Stimulated activated effector memory CD8-positive, alpha-beta T cell treated with anti-CD3 and anti-CD28 coated beads, Interleukin-12 subunit alpha, Interleukin-12 subunit beta, amount 100 ng/mL, for 72 hours (primary cell): ENCODE measurements at regions not wholly inside any gene's neighbourhood (a gene's known extent, or its start where the extent isn't known, plus 50 kb on each side); places are given as distances from the start of the nearest gene placed in this dataset.

Experiments used
- ATAC-seq: fragments of 150-1000 bp; cut with Tn5 transposase; 2 replicates; pipeline ENCODE4 v1.10.0; 2021
- DNase-seq, 2 donors: peaks; one replicate each; pipeline ENCODE4 v3.0.0; 2021 to 2022; ENCODE audit warnings: low spot score in 2 of 2
- H3K27ac Mint-ChIP-seq: one replicate; pipeline ENCODE4 v1.8.0; 2022; ENCODE audit warnings: mild to moderate bottlenecking, mixed read lengths
- H3K36me3 Mint-ChIP-seq: one replicate; pipeline ENCODE4 v1.8.0; 2022; ENCODE audit warnings: mild to moderate bottlenecking, mixed read lengths
- H3K4me1 Mint-ChIP-seq: one replicate; pipeline ENCODE4 v1.8.0; 2022; ENCODE audit warnings: mixed read lengths
- H3K4me3 Mint-ChIP-seq: one replicate; pipeline ENCODE4 v1.8.0; 2022; ENCODE audit warnings: mild to moderate bottlenecking, mixed read lengths
- H3K9me3 Mint-ChIP-seq: one replicate; pipeline ENCODE4 v1.8.0; 2022; ENCODE audit warnings: mixed read lengths

GRCh38 chr5:155903791-155904190 lies 423.2 kb upstream of the SGCD start:
- peaks cover 3% of the 10 kb centered on the region for H3K4me1 Mint-ChIP-seq
- no peak overlapping the region for H3K27ac Mint-ChIP-seq
- no peak for ATAC-seq
- H3K9me3 Mint-ChIP-seq: no peaks in the 10 kb centered on the region
- no peak for DNase-seq
- H3K4me3 Mint-ChIP-seq: no peak overlapping the region
- H3K36me3 Mint-ChIP-seq: no peaks in the 10 kb centered on the region

DNA sequence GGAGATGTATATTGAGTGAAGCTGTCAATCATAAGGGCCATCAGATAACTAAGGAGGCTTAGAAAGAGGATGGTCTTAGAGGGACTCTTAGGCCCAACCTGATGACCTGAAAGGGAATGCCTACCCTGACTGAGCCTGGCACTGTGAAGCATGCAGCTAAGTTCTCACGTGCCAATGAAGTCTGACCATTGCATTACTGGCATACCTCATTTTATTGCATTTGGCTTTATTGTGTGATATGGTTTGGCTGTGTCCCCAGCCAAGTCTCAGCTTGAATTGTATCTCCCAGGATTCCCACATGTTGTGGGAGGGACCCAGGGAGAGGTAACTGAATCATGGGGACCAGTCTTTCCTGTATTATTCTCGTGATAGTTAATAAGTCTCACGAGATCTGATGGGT lies 421.6 kb upstream of the SGCD start:
- Mint-ChIP-seq H3K27ac (no peak overlapping the region), H3K4me3 (no peak overlapping the region), H3K36me3 (no peaks in the 10 kb centered on the region), H3K9me3 (no peaks in the 10 kb centered on the region), H3K4me1 (no peaks in the 10 kb centered on the region)
- ATAC-seq (no peak), DNase-seq (no peak)

- H3K4me3 Mint-ChIP-seq: no peak overlapping the region
- ATAC-seq: no peak
- H3K9me3 Mint-ChIP-seq: no peaks in the 10 kb centered on the region
- H3K36me3 Mint-ChIP-seq: no peaks in the 10 kb centered on the region
- H3K4me1 Mint-ChIP-seq: no peaks in the 10 kb centered on the region
- no peak overlapping the region for H3K27ac Mint-ChIP-seq
- DNase-seq: no peak
Observed at GRCh38 chr5:155906046-155906445, 420.9 kb upstream of the SGCD start.

- ATAC-seq: no peak
- Mint-ChIP-seq H3K36me3 (no peaks in the 10 kb centered on the region), H3K4me1 (no peaks in the 10 kb centered on the region), H3K9me3 (no peaks in the 10 kb centered on the region), H3K27ac (no peak overlapping the region), H3K4me3 (no peak overlapping the region)
- no peak for DNase-seq
Observed at GRCh38 chr5:155908543-155908942, 418.4 kb upstream of the SGCD start.

GRCh38 chr5:155912291-155912690 lies 414.7 kb upstream of the SGCD start:
- Mint-ChIP-seq H3K4me1 (no peaks in the 10 kb centered on the region), H3K27ac (no peak overlapping the region), H3K36me3 (no peaks in the 10 kb centered on the region), H3K4me3 (no peak overlapping the region), H3K9me3 (no peaks in the 10 kb centered on the region)
- ATAC-seq (no peak), DNase-seq (no peak)

- H3K36me3 Mint-ChIP-seq: no peaks in the 10 kb centered on the region
- H3K4me3 Mint-ChIP-seq: no peak overlapping the region
- H3K9me3 Mint-ChIP-seq: no peaks in the 10 kb centered on the region
- H3K27ac Mint-ChIP-seq: no peak overlapping the region
- DNase-seq: no peak
- ATAC-seq: no peak
- H3K4me1 Mint-ChIP-seq: no peaks in the 10 kb centered on the region
Observed at GRCh38 chr5:155914766-155915165, 412.2 kb upstream of the SGCD start.

- DNase-seq: no peak
- Mint-ChIP-seq H3K4me3 (no peak overlapping the region), H3K36me3 (no peaks in the 10 kb centered on the region), H3K4me1 (no peaks in the 10 kb centered on the region), H3K27ac (no peak overlapping the region), H3K9me3 (no peaks in the 10 kb centered on the region)
- ATAC-seq: no peak
Observed at GRCh38 chr5:155915601-155916000, 411.4 kb upstream of the SGCD start.

DNA sequence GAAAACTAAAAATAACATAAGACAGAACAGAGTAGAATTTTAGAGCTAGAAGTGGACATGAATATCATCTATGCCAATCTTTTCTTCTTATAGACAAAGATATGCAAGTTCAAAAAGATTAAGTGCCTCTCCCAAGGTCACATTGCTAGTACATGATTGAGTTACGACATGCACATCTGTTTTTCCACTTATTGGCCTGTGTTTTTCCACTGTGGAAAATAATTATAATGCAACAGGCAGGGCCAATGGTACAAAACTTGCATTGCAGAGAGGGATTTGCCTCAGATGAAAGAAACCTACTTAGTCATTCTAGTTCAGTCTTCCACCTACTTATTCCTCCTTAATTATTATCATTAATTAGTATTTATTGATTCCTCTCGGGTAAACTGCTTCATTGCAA lies 407.8 kb upstream of the SGCD start:
- H3K4me1 Mint-ChIP-seq: no peaks in the 10 kb centered on the region
- ATAC-seq (no peak), DNase-seq (no peak)
- H3K4me3 Mint-ChIP-seq: no peak overlapping the region
- H3K36me3 Mint-ChIP-seq: no peaks in the 10 kb centered on the region
- H3K9me3 Mint-ChIP-seq: no peaks in the 10 kb centered on the region
- H3K27ac Mint-ChIP-seq: no peak overlapping the region

GRCh38 chr5:155919725-155920124 lies 407.2 kb upstream of the SGCD start:
- no peaks in the 10 kb centered on the region for H3K9me3 Mint-ChIP-seq

GRCh38 chr5:155921621-155922020 lies 405.3 kb upstream of the SGCD start:
- no peak for DNase-seq
- no peak for ATAC-seq
- Mint-ChIP-seq H3K9me3 (no peaks in the 10 kb centered on the region), H3K36me3 (no peaks in the 10 kb centered on the region), H3K27ac (no peak overlapping the region), H3K4me3 (no peak overlapping the region), H3K4me1 (no peaks in the 10 kb centered on the region)

More at GRCh38 chr5:155919725-155920124, 407.2 kb upstream of the SGCD start:
- Mint-ChIP-seq H3K27ac (no peak overlapping the region), H3K36me3 (no peaks in the 10 kb centered on the region), H3K4me3 (no peak overlapping the region), H3K4me1 (no peaks in the 10 kb centered on the region)
- no peak for ATAC-seq
- no peak for DNase-seq

- H3K27ac Mint-ChIP-seq: no peak overlapping the region
- no peak for ATAC-seq
Observed at GRCh38 chr5:155923784-155924183, 403.2 kb upstream of the SGCD start.

DNA sequence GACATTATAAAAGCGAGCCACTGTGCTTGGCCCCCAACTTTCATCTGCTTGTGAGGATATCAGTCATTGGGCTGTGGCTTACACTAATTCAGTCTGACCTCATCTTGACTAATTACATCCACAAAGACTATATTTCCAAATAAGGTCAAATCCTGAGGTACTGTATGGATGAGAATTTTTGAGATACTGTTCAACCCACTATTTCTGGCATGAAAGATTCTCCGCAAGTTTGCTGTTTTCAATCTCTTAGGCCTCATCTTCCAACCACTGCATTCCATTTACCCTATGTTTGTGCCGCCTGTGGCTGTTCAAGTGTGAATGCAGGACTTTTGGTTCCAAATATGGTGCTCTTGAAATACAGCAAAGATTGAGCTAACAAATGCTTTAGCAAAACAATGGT lies 400.9 kb upstream of the SGCD start:
- no peak for ATAC-seq

More at GRCh38 chr5:155923784-155924183, 403.2 kb upstream of the SGCD start:
- Mint-ChIP-seq H3K36me3 (no peaks in the 10 kb centered on the region), H3K4me3 (no peak overlapping the region), H3K9me3 (no peaks in the 10 kb centered on the region), H3K4me1 (no peaks in the 10 kb centered on the region)
- no peak for DNase-seq

DNA sequence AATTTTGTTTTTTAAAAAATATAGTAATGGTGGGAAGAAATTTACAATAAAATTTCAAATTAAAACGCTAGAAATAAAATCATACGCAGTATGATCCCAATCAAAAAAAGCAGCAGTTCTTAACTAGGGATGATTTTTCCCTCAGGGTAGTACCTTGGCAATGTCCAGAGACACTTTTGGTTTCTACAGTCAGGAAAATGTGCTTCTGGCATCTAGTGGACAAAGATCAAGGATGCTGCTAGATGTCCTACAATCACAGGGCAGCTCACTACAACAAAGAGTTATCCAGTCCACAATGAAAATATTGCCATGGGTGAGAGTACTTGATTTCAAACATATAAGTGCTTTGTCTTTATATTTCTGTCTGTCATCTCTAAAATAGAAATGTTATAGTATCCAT lies 400.2 kb upstream of the SGCD start:
- Mint-ChIP-seq H3K4me1 (no peaks in the 10 kb centered on the region), H3K4me3 (no peak overlapping the region), H3K36me3 (no peaks in the 10 kb centered on the region), H3K9me3 (no peaks in the 10 kb centered on the region), H3K27ac (no peak overlapping the region)
- ATAC-seq (no peak), DNase-seq (no peak)

More for the DNA sequence above, 400.9 kb upstream of the SGCD start:
- Mint-ChIP-seq H3K36me3 (no peaks in the 10 kb centered on the region), H3K4me1 (no peaks in the 10 kb centered on the region), H3K9me3 (no peaks in the 10 kb centered on the region), H3K4me3 (no peak overlapping the region), H3K27ac (no peak overlapping the region)
- no peak for DNase-seq

DNA sequence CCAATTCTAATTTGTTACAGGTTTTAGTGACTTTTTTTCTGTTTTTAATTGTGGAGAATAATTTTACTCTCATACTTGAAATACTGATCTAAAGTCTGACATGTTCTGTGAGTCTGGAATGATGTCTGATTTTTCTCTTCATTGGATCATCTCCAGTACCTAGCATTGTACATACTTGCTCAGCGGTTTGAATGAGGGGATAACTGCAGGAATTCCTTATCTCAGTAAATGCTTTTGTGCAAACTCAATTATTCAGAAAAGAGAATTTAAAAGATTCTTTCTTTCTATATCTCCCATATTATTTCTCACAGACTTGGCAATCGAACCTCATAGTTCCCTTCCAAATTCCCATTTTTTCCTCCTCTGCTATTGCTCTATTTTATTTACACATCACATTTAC lies 397.9 kb upstream of the SGCD start:
- DNase-seq: no peak
- Mint-ChIP-seq H3K4me3 (no peak overlapping the region), H3K36me3 (no peaks in the 10 kb centered on the region), H3K27ac (no peak overlapping the region), H3K4me1 (no peaks in the 10 kb centered on the region), H3K9me3 (no peaks in the 10 kb centered on the region)
- no peak for ATAC-seq

DNA sequence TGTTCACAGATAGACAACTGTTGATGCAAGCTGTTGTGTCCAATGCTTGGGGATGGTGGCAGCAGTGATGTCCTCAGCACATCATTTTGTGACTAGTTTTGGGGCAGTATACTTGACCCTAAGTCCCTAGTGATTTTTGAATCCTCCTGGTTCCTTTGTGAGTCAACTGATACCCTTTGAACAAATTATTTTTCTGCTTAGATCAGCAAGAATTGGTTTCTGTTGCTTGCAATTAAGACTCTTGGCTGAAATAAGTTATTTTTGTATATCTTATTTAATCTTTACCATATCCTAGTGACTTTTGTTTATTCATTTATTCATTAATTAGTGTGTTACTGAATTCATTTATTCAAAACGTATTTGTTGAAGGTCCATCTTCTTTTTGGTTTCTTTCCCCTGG lies 392.0 kb upstream of the SGCD start:
- Mint-ChIP-seq H3K4me1 (no peaks in the 10 kb centered on the region), H3K9me3 (no peaks in the 10 kb centered on the region), H3K4me3 (no peak overlapping the region), H3K27ac (no peak overlapping the region), H3K36me3 (no peaks in the 10 kb centered on the region)
- ATAC-seq (no peak), DNase-seq (no peak)

- peak; percentile 36 for ATAC-seq
- Mint-ChIP-seq H3K4me1 (no peaks in the 10 kb centered on the region), H3K36me3 (no peaks in the 10 kb centered on the region), H3K4me3 (no peak overlapping the region), H3K27ac (no peak overlapping the region), H3K9me3 (no peaks in the 10 kb centered on the region)
- no peak for DNase-seq
Observed at GRCh38 chr5:155935723-155936122, 391.2 kb upstream of the SGCD start.
